HG03442 (cell line): ENCODE measurements at regions not wholly inside any gene's neighbourhood (a gene's known extent, or its start where the extent isn't known, plus 50 kb on each side); places are given as distances from the start of the nearest gene placed in this dataset.

Experiments
- ATAC-seq: cut with Tn5 transposase; IDR thresholded peaks from one replicate; pipeline ENCODE4 v1.9.1; 2021; ENCODE audit warnings: mild to moderate bottlenecking, moderate library complexity; ENCODE audit not compliant: unreplicated experiment

DNA sequence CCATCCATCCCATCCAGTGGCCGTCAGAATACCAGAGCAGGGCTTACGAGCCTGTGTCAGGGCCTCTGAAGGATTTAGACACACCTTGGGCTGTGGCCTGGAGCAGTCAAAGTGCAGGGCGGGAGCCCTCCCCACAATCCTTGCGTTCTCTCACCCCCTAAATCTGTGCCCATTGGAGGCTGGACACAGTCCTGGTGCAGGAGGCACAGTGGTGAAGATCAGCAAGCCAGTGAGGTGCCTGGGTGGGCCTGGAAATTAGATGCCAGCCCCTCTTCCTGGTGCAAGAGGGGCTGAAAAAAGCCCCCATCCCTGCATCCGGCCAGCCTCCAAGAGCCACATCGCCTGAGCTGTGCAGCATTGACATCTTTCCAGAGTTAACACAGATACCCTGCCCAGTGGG lies 1045.8 kb downstream of the TBC1D22A start:
- ATAC-seq: no peak

DNA sequence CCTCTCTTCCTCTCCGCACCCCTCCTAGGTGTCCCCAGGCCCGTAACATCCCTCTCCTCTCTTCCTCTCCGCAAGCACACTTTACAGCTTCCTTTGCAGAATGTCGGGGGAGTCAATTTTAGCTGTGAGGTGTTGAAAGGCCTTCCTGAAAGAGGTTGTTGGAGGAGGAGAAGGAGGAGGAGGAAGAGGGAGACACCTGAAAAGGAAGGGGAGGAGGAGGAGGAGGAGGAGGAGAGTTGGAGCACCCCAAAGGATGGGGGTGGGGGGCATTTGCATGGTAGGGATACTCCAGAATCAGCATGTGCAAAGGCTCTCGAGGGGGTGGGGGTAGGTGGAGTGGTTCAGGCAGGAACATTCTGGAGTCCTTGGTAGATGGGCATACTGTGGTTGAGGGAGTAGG lies 1045.1 kb downstream of the TBC1D22A start:
- ATAC-seq: no peak

DNA sequence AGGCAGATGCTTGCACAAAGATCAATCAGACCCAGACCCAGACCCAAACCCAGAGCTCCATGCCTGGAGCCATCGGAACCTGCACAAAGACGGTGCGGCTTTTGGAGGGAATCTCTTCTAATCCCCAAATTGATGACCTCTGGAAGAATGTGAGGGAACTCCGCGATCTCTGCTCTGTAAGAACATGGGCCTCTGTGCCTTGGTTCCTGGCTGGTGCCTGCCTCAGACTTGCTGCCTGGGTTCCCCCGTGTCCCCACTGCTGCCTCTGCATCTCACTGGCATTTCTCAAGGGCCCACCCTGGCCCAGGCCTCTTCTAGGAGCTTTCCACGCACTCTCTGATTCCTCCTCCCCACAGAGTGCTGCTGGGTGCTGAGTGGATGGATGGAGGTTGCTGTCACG lies 1044.4 kb downstream of the TBC1D22A start:
- ATAC-seq: no peak

DNA sequence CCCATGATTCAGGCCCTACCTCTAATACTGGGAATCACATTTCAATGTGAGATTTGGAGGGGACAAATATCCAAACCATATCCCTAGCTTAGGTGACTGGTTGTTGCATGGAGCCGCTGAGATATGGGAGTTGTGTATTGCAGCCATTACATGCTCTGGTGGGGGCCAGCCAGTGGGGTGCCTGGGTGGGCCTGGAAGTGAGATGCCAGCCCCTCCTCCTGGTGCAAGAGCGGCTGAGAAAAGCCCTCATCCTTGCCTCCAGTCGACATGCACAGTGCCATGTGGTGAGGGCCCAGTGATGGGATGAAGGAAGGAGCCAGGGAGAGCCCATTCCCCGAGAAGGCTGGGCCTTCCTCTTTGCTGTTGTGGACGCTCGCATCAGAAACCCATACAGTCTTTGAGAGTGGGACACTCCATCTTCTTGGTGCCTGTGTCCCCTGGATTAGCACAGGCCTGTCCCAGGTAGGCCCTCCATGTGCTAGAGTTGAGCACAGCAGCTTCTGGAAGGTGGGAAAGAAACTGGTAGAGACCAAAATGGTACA lies 1043.0 kb downstream of the TBC1D22A start:
- no peak for ATAC-seq

DNA sequence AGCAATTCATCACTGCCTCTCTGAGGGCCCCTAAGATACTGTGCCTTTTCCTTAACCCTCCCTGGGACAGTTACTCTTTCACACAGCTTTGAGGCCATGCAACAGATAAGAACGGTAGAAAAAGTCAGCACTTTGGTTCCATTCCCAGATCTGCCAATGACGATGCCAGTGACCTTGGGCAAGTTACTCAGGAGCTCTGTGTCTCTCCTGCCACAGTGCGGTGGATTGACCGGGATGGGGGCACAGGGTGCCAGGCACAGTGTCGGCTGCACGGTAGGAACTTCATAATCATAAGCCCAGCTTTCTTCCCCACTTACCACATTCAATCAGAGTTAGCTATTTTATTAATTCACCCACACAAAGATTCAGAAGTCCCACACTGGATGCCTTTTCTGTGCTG lies 1041.8 kb downstream of the TBC1D22A start:
- no peak for ATAC-seq

DNA sequence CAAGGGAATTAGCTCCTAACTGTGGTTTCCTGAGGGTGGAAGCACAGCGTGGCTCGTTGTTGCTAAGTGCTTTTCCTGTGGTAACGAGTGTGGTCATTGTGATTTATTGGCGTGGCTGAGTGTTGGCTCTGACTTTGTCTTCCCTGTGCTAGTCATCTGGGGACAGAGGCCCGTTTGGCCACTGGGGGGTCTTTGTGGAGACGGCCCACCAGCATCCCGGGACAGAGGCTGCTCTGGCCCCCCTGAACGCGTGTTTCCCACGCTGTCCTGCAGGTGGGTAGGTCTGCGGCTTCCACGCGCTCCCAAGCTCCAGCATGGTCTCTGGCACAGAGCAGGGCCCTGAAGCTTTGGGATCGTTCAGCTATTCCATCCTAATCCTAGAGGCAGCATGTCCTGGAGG lies 1040.0 kb downstream of the TBC1D22A start:
- no peak for ATAC-seq

DNA sequence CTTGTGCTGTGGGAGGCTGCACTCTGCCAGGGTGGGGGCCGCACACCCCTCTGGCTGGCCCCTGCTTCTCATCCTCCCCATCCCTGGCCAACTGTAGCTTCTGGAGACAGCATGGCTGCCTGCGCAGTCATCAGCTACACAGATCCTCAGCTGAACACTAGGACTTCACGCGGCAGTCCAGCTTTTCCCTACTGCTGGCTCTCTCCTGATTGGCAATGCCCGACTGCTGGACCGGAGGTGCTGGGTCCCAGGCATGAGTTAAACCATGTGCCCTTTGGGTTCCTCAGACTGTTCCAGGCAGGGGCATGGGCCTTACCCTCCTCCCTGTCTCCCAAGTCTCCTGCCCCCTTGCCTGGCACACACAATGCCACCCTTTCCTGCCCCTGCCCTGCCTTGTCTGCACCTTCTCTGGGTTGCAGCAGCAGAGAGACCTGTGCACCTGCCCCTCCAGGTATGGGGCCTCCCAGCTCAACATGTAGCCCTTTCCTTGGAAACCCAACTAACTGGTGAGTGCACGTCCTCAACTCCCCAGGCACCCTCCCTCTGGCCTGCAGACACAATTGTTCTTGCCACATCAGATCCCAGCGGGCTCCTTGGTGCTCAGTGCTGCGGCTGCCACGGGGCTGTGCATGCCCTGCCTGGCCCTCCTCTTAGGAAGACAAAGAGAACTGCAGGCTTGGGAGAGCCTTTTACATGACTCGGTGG lies 1039.2 kb downstream of the TBC1D22A start:
- ATAC-seq: no peak

DNA sequence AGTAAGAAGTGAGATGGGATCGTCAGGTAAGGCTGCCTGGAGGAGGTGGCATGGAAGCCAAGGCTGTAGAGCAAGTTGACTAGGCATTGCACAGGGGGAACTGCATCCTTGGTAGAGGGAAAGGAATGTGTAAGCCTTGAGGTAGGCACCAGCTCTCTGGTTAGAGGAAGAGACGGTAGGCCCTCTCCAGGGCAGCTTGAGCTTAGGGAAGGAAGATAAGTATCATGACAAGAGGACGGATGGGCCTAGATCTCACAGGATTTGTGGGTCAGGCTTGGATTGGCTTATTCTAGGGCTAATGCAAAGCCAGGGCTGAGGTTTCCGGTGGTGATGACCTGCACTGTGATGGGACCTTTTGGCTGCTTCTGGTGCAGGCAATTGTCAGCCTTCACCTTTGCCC lies 1035.8 kb downstream of the TBC1D22A start:
- no peak for ATAC-seq

DNA sequence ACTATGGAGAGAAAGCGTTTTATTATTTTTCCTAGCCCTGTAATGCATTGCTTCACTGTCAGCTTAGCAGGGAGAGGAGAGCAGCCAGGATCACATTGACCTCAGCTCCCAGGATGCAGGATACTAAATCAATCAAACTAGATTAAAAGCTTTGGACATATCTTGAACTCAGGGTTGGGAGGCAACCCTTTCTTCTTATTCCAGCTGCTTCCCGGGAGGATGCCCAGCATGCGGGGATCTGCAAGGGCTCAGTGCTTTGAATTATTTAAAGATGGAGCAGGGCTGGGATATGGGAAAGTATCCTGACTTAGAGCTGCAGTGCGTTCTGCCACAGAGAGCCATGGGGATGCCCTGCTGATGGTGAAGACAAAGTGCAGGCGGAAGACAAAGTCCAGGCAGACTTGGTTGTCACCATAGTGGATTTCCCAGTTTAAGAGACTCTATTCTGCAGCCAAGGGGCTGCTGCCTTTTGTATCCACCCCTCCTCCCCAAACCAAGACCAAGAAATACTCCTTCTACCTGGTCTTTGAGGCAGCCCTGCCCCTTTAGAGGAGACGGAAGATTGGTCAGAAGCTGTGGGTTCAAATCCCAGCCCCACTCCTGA lies 1035.0 kb downstream of the TBC1D22A start:
- ATAC-seq: no peak

DNA sequence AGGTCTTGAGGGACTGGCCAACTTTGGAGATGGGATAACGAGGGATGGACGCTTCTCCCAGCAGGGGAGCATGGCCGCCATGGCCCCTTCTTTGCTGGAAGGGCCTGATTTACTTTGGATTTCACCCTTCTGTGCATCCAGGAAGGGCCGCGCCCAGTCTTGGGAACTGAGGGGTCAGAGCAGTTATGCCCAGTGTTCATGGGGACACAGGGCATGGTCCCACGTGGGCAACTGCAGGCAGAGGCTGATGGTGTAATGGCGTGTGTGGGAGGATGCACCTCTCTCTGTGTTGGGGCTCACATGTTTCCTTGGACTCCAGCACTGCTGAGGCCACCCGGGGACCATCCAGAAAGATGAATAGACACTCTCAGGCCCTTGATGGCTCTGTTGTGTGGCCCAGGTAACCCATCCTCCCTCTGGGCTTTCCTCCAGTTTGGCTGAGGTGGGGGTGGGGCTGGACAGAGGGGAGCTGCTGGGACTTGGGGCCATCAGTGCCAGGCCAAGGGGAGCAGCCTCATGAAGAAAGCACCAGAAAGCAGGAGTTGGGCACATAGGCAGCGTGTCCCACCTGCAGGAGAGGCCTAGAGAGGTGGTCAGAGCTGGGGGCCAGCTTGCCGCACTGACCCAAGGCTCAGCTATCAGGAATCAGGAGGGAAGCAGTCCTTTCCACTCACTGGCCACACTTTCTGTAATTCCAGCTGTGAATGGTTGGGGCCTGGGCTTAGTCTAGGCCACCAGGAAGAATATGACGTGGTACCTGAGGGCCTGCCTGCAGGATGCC lies 1033.9 kb downstream of the TBC1D22A start:
- ATAC-seq: no peak

DNA sequence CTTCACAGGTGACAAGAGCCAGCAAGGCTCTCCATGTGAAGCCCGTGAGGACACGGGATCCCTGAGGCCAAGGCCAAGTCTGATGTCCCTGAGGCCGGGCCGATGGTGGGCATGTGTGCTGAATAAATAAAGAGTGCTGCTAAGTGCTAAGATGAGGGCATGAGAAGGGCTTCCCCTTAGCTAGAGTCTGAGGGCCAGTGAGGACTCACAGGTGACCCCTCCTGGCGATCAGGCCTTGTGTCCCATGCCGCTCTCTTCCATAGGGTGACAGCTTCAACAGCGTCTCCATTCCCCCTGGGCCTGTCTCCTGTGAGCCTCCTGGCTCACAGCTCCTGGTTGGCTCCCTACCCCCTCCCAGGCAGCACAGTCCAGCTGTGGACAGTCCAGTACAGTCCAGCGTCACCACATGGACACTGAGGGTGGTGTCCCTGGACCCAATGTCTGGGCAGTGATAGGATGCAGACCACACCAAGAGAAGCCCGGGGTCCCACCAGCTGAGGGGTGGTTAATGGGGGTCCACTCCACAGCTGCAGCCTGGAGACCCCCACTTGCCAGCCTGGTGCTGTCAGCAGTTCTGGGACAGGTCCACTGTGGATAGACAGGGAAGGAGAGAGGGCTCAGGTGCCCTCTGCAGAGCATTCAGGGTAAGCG lies 1033.2 kb downstream of the TBC1D22A start:
- no peak for ATAC-seq

DNA sequence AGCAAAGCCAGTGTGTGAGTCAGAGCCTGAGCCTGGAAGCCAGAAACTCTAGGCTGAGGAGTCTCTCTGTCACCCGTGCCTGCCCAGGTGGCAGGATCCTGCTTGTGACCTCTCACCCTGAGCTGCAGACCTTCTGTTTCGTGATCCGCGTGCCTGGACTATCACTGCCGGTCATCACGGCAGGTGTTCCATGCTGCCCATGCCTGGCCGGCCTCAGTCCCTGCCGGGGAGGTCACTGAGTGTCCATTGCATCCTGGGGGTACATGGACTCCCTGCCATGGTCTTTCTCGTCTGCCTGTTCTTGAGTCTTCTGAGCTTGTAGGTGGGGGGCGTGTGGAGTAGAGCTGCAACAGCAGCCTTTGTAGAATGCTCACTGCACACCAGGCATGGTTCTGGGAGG lies 1032.4 kb downstream of the TBC1D22A start:
- no peak for ATAC-seq

DNA sequence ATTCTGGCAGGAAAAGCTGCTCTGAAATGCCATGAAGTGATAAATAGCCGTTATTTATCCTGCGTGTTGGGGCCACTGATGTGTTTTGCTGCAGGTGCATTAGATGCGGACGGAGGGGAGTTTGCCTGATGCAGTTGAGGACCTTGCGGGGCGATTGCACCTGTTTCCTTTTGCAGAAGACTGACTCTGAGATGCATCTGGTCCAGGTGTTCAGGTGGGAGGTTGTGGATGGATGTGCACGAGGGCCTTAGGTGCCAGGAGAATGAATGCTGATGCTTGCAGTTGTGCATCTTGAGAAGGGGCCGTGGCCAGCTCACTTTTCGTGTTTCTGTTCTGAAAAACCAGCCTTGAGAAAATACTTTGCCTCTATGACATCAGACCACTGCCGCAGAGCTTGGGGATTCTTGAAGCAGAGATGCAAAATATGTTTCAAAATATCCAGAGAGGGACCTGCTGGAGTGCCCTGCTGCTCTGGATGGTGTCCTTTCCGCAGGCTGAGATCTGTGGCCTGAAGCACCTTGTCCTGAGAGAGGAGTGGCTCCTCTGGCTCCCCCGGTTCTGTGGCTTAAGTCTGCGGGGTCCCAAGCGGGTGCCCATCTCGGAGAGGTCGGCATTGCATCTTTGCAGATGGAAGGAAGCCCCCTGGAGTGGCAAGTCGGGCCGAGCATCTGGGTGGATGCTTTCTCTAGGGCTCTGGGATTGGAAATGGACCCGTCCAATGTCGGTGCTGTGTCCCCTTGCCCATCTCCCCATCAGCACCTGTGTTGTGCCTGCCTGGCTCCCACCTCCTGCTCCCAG lies 1031.1 kb downstream of the TBC1D22A start:
- ATAC-seq: no peak

DNA sequence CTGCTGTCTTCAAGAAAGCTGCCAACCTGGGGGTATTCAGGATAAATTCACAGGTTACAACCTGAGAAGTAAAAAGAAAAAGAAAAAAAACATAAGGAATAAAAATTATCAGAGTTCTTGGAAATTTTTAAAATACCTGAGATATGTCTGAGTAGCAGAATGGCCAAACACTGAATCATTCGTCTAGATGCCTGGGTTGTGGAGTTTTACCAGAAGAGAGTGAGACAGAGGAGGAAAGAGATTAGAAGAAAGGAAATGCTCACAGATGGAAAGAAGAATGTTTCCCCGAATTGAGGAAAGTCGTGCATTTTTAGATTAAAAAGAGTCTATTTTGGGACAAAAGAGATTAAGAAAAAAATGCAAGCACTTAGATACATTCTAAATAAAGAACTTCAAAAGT lies 1026.7 kb downstream of the TBC1D22A start:
- ATAC-seq: no peak

DNA sequence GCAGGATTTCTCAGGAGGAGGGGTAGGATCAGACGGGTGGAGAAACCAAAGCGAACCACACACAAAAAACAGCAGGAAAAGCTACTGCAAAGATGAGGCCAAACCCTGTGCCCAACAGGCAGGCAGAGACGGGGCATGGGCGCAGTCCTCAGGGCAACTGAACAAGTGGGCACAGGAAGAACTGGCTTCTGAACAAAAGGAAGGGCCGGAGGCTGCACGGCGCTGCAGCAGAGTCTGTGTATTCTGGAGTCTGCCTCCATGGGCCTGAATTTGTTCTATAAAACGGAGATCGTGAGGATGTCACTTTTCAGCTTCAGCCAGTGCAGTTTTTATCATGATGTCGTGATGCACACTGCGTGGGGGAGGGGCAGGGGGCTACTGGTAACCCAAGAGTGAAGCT lies 1026.0 kb downstream of the TBC1D22A start:
- ATAC-seq: no peak

DNA sequence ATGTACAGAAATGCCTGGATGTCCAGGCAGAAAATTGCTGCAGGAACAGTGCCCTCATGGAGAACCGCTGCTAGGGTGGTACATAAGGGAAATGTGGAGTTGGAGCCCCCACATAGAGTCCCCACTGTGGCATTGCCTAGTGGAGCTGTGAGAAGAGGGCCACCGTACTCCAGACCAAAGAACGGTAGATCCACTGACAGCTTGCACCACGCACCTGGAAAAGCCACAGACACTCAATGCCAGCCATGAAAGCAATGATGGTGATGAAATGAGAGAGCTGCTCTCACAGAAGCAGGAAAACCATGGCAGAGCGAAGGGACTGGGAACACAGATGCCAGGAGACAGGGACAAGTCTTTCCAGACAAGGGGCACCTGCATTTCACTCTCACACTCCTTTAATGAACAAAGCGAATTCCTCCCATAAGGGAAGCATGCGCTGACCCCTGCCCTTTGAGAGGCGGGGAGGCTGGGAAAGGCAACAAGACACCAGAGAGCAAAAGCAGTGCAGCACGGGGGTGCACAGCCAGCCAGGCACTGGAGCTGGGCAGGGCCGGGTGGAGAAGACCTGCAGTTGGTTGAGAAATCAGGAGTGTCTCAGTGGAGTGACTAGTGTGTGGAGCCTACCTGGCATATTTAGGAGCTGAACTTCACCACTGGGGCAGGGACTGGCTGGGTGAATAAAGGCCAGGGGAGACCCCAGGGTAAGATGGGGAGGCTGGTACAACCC lies 1025.2 kb downstream of the TBC1D22A start:
- no peak for ATAC-seq

DNA sequence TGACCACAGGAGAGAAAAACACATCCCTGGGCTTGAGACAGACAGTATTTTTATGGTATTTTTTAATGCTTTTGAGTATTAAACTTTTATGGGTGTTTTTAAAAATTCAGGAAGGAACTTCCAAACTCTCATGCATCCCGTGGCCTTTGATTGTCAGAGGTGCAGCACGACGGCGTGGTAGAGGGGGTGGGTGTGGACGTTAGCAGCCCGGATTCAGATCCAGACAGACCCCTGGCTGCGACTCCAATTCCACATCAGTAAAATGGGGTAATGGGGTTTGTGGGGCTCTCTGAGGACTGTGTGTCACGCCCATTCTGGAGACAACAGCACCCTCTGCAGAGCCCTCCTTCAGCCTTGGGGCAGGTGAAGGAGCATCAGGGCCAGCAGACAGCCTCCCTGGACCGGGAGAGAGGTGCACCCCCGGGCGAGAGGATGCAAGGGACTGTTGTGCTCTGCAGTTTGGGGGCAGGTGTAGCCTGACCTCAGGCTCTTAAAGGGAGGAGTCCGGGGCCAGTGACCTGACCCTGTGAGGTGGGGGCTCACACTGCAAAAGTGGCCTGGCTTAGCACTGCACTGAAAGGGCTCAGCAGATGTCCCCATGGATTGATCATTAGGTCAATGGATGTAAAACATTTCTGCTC lies 1024.3 kb downstream of the TBC1D22A start:
- no peak for ATAC-seq

DNA sequence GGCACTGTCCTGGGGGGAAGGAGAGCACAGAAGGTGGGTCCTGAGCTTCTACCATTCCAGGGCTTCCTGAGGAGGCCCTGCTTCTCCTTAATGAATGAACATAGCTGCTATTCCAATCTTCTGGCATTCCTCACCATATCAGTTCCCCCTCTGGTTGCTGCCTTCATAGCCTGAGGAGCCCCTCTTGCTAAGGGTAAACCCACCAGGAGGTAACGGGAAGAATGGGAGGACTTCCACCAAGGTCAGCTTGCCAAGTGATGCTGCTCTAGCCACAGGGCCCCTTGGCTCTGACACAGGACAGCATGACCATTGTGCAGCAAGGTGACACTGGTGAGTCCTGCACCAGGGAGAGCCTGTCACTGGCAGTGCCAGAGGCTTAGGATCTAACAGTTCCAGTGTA lies 1022.5 kb downstream of the TBC1D22A start:
- ATAC-seq: no peak

DNA sequence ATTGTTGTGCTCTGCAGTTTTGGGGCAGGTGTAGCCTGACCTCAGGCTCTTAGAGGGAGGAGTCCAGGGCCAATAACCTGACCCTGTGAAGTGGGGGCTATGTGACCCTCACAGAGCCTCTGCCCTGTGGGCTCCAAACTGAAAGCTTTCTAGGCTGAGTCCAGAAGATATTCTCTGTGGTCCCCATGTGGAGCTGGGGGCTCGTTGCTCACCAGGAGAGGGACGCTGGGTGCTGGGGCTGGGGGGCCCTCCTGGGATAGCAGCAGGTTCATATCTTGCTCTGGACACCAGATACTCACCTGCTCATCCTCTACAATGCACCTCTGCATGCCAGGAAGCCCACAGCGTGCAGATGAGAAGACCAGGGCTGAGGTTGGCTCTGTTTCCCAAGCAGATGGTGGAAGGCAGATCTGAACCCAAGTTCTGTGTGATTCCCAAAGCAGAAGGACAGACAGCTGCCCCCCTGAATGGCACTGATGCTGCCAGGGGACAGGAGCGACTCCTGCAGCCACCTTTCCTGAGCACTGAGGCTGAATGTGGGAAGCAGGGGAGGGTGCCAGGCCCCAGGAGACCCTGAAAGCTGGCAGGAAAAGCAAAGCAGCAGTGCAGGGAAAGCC lies 1022.0 kb downstream of the TBC1D22A start:
- no peak for ATAC-seq
